ENCODE measurements at regions not wholly inside any gene's neighbourhood (a gene's known extent, or its start where the extent isn't known, plus 50 kb on each side); places are given as distances from the start of the nearest gene placed in this dataset.
A peak's percentile ranks its signal among the peaks of the same experiment; 100 is the strongest.
"Not testable (repeated sequence)": the region's sequence is repeated elsewhere in the genome, so short reads cannot be mapped to it uniquely, and the experiment has no call there.

DNA sequence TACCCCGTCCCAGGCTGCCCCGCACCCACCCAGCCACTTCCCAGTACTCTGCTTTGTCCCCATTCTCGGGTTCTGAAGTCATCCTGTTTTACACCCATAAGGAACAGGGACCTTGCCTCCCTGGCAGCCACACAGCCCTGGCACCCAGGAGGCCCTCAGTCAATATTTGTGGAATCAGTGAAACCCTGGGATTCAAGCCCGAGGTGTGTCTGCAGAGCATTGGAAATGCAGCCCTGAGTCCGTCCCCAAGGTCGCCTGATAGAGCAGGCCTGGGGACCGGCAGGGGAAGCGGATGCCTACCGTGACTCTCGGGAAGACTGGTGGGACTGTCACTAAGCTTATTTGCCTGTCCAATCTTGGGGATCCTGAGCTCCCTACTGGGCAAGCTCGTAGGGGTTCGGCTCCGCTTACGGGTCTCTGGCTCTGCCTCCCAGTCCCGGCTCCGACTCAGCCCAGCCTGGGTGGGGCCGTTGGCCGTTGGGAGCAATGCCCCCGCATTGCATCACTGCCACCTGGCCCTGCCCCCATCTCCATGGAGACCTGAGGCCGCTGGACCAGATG, 64.4 kb upstream of the TAMM41 start:
- ATAC-seq (peak; percentile 46 to 49), DNase-seq (peak; percentile 10)
- Mint-ChIP-seq H3K9me3 (no peaks in the 10 kb centered on the region), H3K4me3 (no peak overlapping the region), H3K4me1 (ENCODE audit: low read depth) (peaks cover 8% of the 10 kb centered on the region), H3K27me3 (ENCODE audit: low read depth) (no peaks in the 10 kb centered on the region), H3K36me3 (ENCODE audit: insufficient read depth) (no peaks in the 10 kb centered on the region)

DNA sequence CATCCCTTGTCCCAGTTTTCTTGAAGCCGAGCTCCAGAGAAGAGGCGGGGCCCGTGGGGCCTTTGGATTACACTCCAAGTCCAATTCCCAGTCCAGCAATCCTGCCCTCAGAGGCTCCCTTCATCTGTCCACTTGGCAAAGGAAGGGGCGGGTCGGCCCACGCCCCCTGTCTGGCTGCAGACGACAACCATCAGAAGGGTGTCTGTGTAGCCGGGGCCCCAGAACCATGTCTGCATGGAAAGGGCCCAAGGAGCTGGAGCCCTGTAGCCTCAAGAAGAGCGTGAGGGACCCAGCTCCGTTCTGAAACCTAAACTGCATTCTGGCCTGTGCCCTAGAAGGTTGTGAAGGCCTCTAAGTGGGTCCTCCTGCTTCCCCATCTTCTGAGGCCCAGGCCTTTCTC, 65.2 kb upstream of the TAMM41 start:
- H3K4me1 Mint-ChIP-seq (ENCODE audit: low read depth); H3K36me3 Mint-ChIP-seq (ENCODE audit: insufficient read depth); ATAC-seq; H3K27me3 Mint-ChIP-seq (ENCODE audit: low read depth); DNase-seq; H3K9me3 Mint-ChIP-seq; H3K4me3 Mint-ChIP-seq: not testable (repeated sequence)

DNA sequence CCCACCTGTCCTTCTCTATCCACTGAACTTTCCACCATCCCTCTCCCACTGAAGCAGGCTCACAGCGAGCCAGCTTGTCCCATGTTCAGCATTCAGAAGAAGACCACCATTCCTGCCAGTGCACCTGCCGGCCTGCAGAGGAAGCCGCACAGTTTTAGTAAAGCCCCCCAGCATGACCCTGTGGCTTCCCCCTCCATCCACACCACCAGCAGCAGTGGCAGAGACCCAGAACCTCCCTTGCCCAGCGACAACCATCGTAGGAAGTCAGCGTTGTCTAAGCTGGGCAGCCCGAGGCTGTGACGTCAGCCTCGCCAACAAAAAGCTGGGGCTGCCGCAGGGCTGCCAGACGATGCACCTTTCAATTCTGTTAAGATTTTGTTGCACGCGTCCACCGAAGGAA, 66.6 kb upstream of the TAMM41 start:
- Mint-ChIP-seq H3K9me3 (no peaks in the 10 kb centered on the region), H3K4me1 (ENCODE audit: low read depth) (peaks cover 8% of the 10 kb centered on the region), H3K4me3 (no peak overlapping the region), H3K36me3 (ENCODE audit: insufficient read depth) (no peaks in the 10 kb centered on the region), H3K27me3 (ENCODE audit: low read depth) (no peaks in the 10 kb centered on the region)
- no peak for ATAC-seq
- no peak for DNase-seq

DNA sequence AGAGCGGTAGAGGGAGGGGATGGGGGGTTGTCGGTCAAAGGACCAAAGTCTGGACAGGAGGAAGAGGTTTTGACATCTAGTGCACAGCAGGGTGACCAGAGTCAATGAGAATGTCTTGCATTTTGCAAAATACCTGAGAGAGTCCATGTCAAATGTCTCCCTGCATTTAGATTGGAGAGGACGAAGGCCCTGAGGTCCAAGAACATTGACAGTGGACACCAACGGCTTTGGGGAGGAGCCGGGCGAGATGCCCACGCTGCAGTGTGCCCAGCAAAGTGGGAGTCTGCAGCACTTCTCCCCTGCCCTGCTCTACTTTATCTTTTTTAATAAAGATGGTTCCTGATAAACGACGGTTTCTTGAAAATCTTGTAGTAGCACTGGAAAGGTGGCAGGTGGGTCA, 67.4 kb upstream of the TAMM41 start:
- Mint-ChIP-seq H3K27me3 (ENCODE audit: low read depth) (no peaks in the 10 kb centered on the region), H3K36me3 (ENCODE audit: insufficient read depth) (no peaks in the 10 kb centered on the region), H3K4me1 (ENCODE audit: low read depth) (peaks cover 3% of the 10 kb centered on the region), H3K4me3 (no peak overlapping the region), H3K9me3 (no peaks in the 10 kb centered on the region)
- DNase-seq (no peak), ATAC-seq (no peak)

DNA sequence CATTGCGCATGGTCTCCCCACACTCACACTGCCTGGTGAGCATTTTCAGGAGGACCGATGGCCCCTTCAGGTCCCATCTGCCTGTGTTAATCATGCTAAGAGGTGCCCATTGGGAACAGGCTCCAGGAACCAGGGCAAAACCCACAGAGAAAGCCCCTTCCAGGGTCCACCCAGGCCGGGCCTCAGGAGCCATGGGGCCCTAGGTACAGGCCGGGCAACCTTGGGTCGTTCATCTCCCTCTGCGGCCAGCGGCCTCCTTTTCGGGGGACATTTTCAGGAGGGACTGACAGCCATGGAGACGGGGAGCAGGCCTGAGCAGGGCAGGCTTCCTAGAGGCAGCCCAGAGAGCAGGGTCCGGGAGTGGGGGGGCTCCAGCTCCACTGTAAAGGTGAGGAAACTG, 68.0 kb upstream of the TAMM41 start:
- no peak overlapping the region for H3K4me3 Mint-ChIP-seq
- H3K9me3 Mint-ChIP-seq, result no peaks in the 10 kb centered on the region
- DNase-seq (no peak), ATAC-seq (no peak)
- H3K27me3 Mint-ChIP-seq (ENCODE audit: low read depth), result no peaks in the 10 kb centered on the region
- H3K36me3 Mint-ChIP-seq (ENCODE audit: insufficient read depth), result no peaks in the 10 kb centered on the region
- no peaks in the 10 kb centered on the region for H3K4me1 Mint-ChIP-seq (ENCODE audit: low read depth)

DNA sequence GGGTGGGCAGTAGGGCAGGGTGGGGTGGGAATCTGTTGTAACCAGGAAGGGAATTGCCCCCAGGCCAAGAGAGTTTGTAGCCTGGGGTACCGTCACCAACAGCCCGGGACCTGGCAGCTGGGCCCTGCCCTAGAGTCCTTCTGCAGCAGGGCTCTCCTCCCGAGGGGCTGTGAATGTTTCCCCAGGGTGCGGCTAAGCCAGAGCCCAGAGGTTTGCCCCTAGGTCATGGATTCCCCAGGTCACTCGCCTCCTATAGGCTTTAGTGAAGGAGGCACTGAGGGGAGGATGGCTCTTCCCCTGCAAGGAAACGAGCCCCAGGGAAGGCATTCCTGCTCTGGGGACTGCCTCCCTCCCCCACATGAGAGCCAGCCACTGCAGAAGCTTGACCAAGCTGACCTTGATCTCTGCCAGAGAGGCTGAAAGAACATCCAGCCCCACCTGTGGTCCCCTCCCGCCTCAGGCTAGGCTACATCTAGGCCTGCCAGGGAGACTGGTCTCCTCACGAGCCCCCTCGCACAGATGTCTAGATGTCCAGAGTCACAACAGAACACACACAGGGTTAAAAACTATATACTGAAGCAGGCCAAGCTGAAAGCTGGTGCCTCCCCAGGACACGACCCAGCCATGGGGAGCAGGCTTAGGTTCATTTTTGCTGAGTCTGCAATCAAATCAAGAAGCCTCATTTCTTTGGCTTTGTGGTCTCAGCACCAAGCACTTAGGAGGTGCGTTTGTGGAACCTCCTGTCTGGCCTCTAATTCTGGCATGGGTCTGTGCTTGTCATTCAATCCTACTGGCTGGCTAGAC, 69.1 kb upstream of the TAMM41 start:
- Mint-ChIP-seq H3K4me3 (no peak overlapping the region), H3K4me1 (ENCODE audit: low read depth) (no peaks in the 10 kb centered on the region), H3K36me3 (ENCODE audit: insufficient read depth) (no peaks in the 10 kb centered on the region), H3K9me3 (no peaks in the 10 kb centered on the region), H3K27me3 (ENCODE audit: low read depth) (no peaks in the 10 kb centered on the region)
- ATAC-seq, result no peak
- no peak for DNase-seq

DNA sequence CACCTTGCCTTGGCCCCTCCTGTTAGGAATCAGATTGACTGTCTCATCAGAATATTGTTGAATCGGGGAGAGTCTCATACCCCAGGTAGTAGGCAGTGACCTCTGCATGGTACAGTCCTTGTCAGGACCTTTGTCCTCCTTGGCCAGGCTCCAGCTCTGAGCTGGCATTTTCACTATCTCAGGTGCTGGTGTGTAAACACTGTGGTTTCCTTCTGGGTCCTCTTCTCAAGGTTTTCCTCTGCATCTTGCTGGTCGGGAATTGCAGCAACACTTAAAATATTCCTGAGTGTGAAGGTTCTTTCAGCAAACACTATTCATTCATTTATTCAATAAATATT, 69.7 kb upstream of the TAMM41 start:
- not testable (repeated sequence) for H3K27me3 Mint-ChIP-seq (ENCODE audit: low read depth); H3K36me3 Mint-ChIP-seq (ENCODE audit: insufficient read depth); ATAC-seq

DNA sequence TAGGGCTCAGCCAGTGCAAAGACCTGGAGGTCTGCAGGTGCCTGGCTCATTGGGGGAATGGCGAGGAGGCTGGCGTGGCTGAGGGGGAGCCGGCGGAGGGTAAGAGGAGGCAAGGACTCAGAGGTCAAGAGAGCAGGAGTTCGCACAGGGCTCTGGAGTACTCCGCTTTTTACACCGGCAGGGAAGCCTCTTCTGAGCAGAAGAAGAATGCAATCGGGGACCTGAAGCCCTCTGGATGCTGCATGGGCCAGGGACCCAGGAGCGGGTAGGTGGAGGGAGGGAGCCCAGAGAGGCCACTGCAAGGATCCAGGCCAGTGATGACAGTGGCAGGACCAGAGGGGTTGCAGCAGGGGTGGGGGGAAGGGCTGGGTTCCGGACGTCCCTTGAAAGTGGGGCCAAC, 70.4 kb upstream of the TAMM41 start:
- H3K27me3 Mint-ChIP-seq (ENCODE audit: low read depth), result no peaks in the 10 kb centered on the region
- no peak for ATAC-seq
- no peaks in the 10 kb centered on the region for H3K9me3 Mint-ChIP-seq
- H3K4me1 Mint-ChIP-seq (ENCODE audit: low read depth), result no peaks in the 10 kb centered on the region
- H3K4me3 Mint-ChIP-seq, result no peak overlapping the region
- DNase-seq, result no peak
- H3K36me3 Mint-ChIP-seq (ENCODE audit: insufficient read depth), result no peaks in the 10 kb centered on the region

More for the DNA sequence above, 69.7 kb upstream of the TAMM41 start:
- not testable (repeated sequence) for H3K9me3 Mint-ChIP-seq; DNase-seq; H3K4me1 Mint-ChIP-seq (ENCODE audit: low read depth); H3K4me3 Mint-ChIP-seq

DNA sequence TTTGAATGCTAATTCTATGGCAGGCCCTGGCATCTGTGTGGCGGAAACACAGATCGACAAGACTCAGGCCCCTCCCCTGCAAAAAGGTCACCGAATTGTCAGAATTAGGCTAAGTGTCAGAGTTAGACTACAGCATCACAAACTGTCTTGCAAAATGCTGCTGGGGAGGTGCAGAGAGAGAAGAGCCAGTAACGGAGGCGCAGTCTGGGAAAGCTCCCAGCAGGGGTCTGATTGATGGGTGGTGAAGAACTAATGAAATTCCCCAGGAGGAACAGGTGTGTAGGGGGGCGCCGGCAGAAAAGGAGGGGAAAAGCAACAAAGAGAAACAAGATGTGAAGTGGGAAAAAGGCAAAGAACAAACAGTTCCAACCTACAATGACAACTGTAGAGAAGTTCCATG, 72.7 kb upstream of the TAMM41 start:
- Mint-ChIP-seq H3K9me3 (no peaks in the 10 kb centered on the region), H3K4me3 (no peak overlapping the region), H3K36me3 (ENCODE audit: insufficient read depth) (no peaks in the 10 kb centered on the region), H3K27me3 (ENCODE audit: low read depth) (peaks cover 2% of the 10 kb centered on the region), H3K4me1 (ENCODE audit: low read depth) (no peaks in the 10 kb centered on the region)
- DNase-seq, result no peak
- ATAC-seq, result no peak

DNA sequence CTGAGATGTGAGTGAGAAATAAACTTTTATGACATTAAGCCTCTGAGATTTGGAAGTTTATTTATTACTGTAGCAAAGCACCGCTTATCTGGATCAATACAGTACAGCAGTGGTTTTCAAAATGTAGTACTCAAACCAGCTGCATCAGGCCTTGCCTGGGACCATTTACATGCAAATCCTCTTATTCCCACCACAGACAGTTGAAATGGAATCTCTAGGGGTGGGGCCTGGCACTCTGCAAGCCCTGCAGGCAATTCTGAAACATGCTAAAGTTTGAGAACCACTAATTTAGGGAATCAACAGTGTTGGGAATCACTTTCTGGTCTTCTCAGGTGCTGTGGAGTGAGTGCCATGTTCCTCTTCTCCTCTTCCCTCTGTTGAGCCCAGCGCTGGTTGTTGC, 77.8 kb upstream of the TAMM41 start:
- Mint-ChIP-seq H3K9me3 (no peaks in the 10 kb centered on the region), H3K27me3 (ENCODE audit: low read depth) (peaks cover 6% of the 10 kb centered on the region), H3K4me3 (no peak overlapping the region), H3K36me3 (ENCODE audit: insufficient read depth) (no peaks in the 10 kb centered on the region), H3K4me1 (ENCODE audit: low read depth) (no peaks in the 10 kb centered on the region)
- DNase-seq (no peak), ATAC-seq (no peak)

DNA sequence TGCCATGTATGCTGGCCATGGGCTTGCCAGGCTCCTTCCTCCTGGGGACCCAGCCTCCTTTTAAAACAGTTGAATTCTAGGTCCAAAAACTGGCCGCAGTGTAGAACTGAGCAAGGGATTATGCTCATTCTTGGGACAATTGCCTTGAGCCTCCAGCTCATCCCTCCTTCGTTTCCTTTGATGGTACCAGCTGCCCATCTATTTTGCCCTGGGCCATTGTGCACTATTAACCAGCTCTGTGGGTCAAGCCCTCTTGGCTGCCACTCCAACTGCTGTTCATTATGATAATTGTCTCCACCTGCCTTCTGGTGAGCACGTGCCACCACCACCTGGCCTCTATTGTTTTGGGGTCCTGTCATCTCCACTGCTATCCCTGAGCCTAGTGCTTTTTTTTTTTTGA, 75.8 kb upstream of the SYN2 start:
- DNase-seq (no peak), ATAC-seq (no peak)
- Mint-ChIP-seq H3K36me3 (ENCODE audit: insufficient read depth) (no peaks in the 10 kb centered on the region), H3K27me3 (ENCODE audit: low read depth) (peaks cover 7% of the 10 kb centered on the region), H3K9me3 (no peaks in the 10 kb centered on the region), H3K4me1 (ENCODE audit: low read depth) (no peaks in the 10 kb centered on the region), H3K4me3 (no peak overlapping the region)

DNA sequence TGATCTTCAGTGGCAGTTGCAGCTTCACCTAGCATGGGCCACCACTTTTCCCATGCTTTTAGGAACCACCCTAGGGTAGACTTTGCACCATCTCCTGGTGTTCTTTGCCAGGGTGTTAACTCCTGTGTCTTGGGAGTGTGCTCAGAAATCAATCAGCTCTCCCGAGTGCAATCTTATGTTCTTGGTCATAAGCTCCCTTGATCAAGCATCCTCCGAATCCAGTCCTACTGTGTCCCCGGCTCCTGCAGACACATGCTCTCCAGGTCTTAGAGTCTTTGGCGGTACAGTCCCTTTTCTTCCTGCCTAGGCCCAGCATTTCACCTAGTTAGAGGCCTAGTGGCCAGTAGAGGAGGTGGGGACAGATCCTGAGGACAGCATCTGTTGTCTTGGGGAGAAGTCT, 74.7 kb upstream of the SYN2 start:
- Mint-ChIP-seq H3K9me3 (no peaks in the 10 kb centered on the region), H3K4me3 (no peak overlapping the region), H3K27me3 (ENCODE audit: low read depth) (peaks cover 7% of the 10 kb centered on the region), H3K36me3 (ENCODE audit: insufficient read depth) (no peaks in the 10 kb centered on the region), H3K4me1 (ENCODE audit: low read depth) (no peaks in the 10 kb centered on the region)
- ATAC-seq (no peak), DNase-seq (no peak)

DNA sequence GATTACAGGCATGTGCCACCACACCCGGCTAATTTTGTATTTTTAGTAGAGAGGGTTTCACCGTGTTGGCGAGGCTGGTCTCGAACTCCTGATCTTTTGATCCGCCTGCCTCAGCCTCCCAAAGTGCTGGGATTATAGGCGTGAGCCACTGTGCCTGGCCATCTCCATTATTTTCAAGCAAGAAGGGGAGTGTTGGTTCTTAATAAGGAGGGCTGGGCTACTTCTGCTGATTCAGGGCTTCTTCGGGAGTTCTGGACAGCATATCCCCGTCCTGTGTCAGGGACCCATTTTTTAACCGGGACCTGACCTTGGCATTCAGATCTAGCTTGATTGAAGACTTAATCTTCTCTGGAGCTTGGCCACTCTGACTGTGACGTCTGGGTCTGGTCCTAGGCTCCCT, 74.1 kb upstream of the SYN2 start:
- ATAC-seq (no peak), DNase-seq (no peak)
- no peaks in the 10 kb centered on the region for H3K36me3 Mint-ChIP-seq (ENCODE audit: insufficient read depth)
- no peaks in the 10 kb centered on the region for H3K4me1 Mint-ChIP-seq (ENCODE audit: low read depth)
- peaks cover 7% of the 10 kb centered on the region for H3K27me3 Mint-ChIP-seq (ENCODE audit: low read depth)
- H3K9me3 Mint-ChIP-seq, result no peaks in the 10 kb centered on the region
- H3K4me3 Mint-ChIP-seq, result no peak overlapping the region

DNA sequence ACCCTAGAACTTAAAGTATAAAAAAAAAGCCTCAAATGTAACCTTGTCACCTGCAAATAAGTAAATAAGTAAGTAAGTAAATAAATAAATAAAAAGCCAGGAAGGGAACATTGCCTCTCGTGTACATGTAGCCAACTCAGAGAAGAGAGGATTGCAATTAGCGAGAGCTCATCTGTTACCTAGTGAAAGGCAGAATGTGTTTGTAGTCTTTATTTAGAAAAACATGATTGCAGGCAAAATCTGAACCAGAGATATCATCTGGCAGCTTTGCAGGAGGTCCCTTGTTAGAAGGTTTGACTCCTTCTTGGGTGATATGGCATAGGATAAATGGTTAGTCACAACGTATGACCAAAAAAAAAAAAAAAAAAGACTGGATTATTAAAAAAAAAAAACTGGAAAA, 71.6 kb upstream of the SYN2 start:
- Mint-ChIP-seq H3K4me3 (no peak overlapping the region), H3K36me3 (ENCODE audit: insufficient read depth) (no peaks in the 10 kb centered on the region), H3K9me3 (no peaks in the 10 kb centered on the region), H3K4me1 (ENCODE audit: low read depth) (no peaks in the 10 kb centered on the region), H3K27me3 (ENCODE audit: low read depth) (peaks cover 15% of the 10 kb centered on the region)
- DNase-seq (no peak), ATAC-seq (no peak)

DNA sequence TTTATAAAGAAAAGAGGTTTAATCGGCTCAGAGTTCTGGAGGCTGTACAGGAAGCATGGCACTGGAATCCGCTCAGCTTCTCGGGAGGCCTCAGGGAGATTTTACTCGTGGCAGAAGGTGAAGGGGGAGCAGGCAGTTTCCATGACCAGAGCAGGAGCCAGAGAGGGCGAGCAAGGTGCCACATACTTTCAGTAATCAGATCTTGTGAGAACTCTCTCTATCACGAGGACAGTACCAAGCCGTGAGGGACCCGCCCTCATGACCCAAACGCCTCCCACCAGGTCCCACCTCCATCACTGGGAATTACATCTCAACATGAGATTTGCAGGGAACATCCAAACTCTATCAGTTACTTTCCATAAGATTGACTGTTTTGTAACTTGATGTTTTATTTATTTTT, 70.7 kb upstream of the SYN2 start:
- no peak for ATAC-seq
- Mint-ChIP-seq H3K9me3 (no peaks in the 10 kb centered on the region), H3K4me3 (no peak overlapping the region), H3K36me3 (ENCODE audit: insufficient read depth) (no peaks in the 10 kb centered on the region), H3K4me1 (ENCODE audit: low read depth) (no peaks in the 10 kb centered on the region), H3K27me3 (ENCODE audit: low read depth) (peaks cover 16% of the 10 kb centered on the region)
- no peak for DNase-seq

Measured in activated T-cell treated with anti-CD3 and anti-CD28 coated beads, Interleukin-2, amount 50 U/mL, for 4 hours (primary cell).